DMS 273 (cell line): ENCODE measurements at regions not wholly inside any gene's neighbourhood (a gene's known extent, or its start where the extent isn't known, plus 50 kb on each side); places are given as distances from the start of the nearest gene placed in this dataset.
"Not testable (repeated sequence)": the region's sequence is repeated elsewhere in the genome, so short reads cannot be mapped to it uniquely, and the experiment has no call there.

Experiments used
- DNase-seq: peaks from one replicate; lab custom pipeline; 2025; ENCODE audit not compliant: unreplicated experiment; lab: John Stamatoyannopoulos, UW

GRCh38 chr18:30713299-30713698, 329.2 kb downstream of the DSC3 start:
- no peak for DNase-seq

- no peak for DNase-seq
These were observed 330.2 kb downstream of the DSC3 start for GRCh38 chr18:30712383-30712782.

GRCh38 chr18:30709595-30709994, 332.9 kb downstream of the DSC3 start:
- no peak for DNase-seq

- no peak for DNase-seq
These were observed 336.6 kb downstream of the DSC3 start for GRCh38 chr18:30705943-30706342.

GRCh38 chr18:30698571-30698970, 344.0 kb downstream of the DSC3 start:
- no peak for DNase-seq

- DNase-seq, result no peak
These were observed 346.3 kb downstream of the DSC3 start for GRCh38 chr18:30696201-30696600.

GRCh38 chr18:30694773-30695172, 347.8 kb downstream of the DSC3 start:
- DNase-seq, result no peak

GRCh38 chr18:30689216-30689615, 353.3 kb downstream of the DSC3 start:
- DNase-seq, result no peak

- no peak for DNase-seq
These were observed 355.0 kb downstream of the DSC3 start for GRCh38 chr18:30687501-30687900.

- no peak for DNase-seq
These were observed 357.6 kb downstream of the DSC3 start for GRCh38 chr18:30684825-30685481.

- no peak for DNase-seq
These were observed 358.7 kb downstream of the DSC3 start for GRCh38 chr18:30683836-30684235.

GRCh38 chr18:30682672-30683071, 359.9 kb downstream of the DSC3 start:
- no peak for DNase-seq

GRCh38 chr18:30679285-30679930, 363.1 kb downstream of the DSC3 start:
- no peak for DNase-seq

GRCh38 chr18:30677813-30678212, 364.7 kb downstream of the DSC3 start:
- DNase-seq, result not testable (repeated sequence)

- peak; percentile 32 for DNase-seq
These were observed 366.5 kb downstream of the DSC3 start for GRCh38 chr18:30676053-30676480.

- DNase-seq, result no peak
These were observed 367.0 kb downstream of the DSC3 start for GRCh38 chr18:30675493-30675892.

- no peak for DNase-seq
These were observed 367.5 kb downstream of the DSC3 start for GRCh38 chr18:30675072-30675471.

GRCh38 chr18:30674596-30674995, 367.9 kb downstream of the DSC3 start:
- no peak for DNase-seq

GRCh38 chr18:30672439-30672838, 370.1 kb downstream of the DSC3 start:
- DNase-seq, result not testable (repeated sequence)

GRCh38 chr18:30658306-30658705, 384.2 kb downstream of the DSC3 start:
- DNase-seq, result no peak

GRCh38 chr18:30652387-30652786, 390.2 kb downstream of the DSC3 start:
- no peak for DNase-seq

GRCh38 chr18:30650499-30650898, 392.0 kb downstream of the DSC3 start:
- no peak for DNase-seq

- no peak for DNase-seq
These were observed 398.4 kb downstream of the DSC3 start for GRCh38 chr18:30644158-30644557.
